ENCODE measurements at regions not wholly inside any gene's neighbourhood (a gene's known extent, or its start where the extent isn't known, plus 50 kb on each side); places are given as distances from the start of the nearest gene placed in this dataset.

GRCh38 chr18:24628326-24628725, 167.9 kb downstream of the HRH4 start:
- TF ChIP-seq GATA2 (IDR thresholded peaks at IDR 0.05; ENCODE audit: low read depth, low read length) (no peak), GATA3 (IDR thresholded peaks at IDR 0.05; ENCODE audit: low read depth, low read length) (no peak)

GRCh38 chr18:24629921-24630320, 169.5 kb downstream of the HRH4 start:
- TF ChIP-seq GATA2 (IDR thresholded peaks at IDR 0.05; ENCODE audit: low read depth, low read length): no peak
- no peak for TF ChIP-seq GATA3 (IDR thresholded peaks at IDR 0.05; ENCODE audit: low read depth, low read length)

GRCh38 chr18:24630346-24630880, 170.0 kb downstream of the HRH4 start:
- TF ChIP-seq GATA2 (IDR thresholded peaks at IDR 0.05; ENCODE audit: low read depth, low read length) (no peak), GATA3 (IDR thresholded peaks at IDR 0.05; ENCODE audit: low read depth, low read length) (no peak)

- no peak for TF ChIP-seq GATA2 (IDR thresholded peaks at IDR 0.05; ENCODE audit: low read depth, low read length)
- TF ChIP-seq GATA3 (IDR thresholded peaks at IDR 0.05; ENCODE audit: low read depth, low read length): no peak
Observed at GRCh38 chr18:24631243-24632025, 171.0 kb downstream of the HRH4 start.

GRCh38 chr18:24632158-24632988, 171.9 kb downstream of the HRH4 start:
- TF ChIP-seq GATA2 (IDR thresholded peaks at IDR 0.05; ENCODE audit: low read depth, low read length) (no peak), GATA3 (IDR thresholded peaks at IDR 0.05; ENCODE audit: low read depth, low read length) (no peak)

- no peak for TF ChIP-seq GATA3 (IDR thresholded peaks at IDR 0.05; ENCODE audit: low read depth, low read length)
- no peak for TF ChIP-seq GATA2 (IDR thresholded peaks at IDR 0.05; ENCODE audit: low read depth, low read length)
Observed at GRCh38 chr18:24633121-24633520, 172.7 kb downstream of the HRH4 start.

- TF ChIP-seq GATA3 (IDR thresholded peaks at IDR 0.05; ENCODE audit: low read depth, low read length): no peak
- TF ChIP-seq GATA2 (IDR thresholded peaks at IDR 0.05; ENCODE audit: low read depth, low read length): no peak
Observed at GRCh38 chr18:24649571-24649970, 189.1 kb downstream of the HRH4 start.

- TF ChIP-seq GATA3 (IDR thresholded peaks at IDR 0.05; ENCODE audit: low read depth, low read length) (no peak), GATA2 (IDR thresholded peaks at IDR 0.05; ENCODE audit: low read depth, low read length) (no peak)
Observed at GRCh38 chr18:24651434-24651833, 191.0 kb downstream of the HRH4 start.

GRCh38 chr18:24656050-24656449, 195.6 kb downstream of the HRH4 start:
- no peak for TF ChIP-seq GATA3 (IDR thresholded peaks at IDR 0.05; ENCODE audit: low read depth, low read length)
- TF ChIP-seq GATA2 (IDR thresholded peaks at IDR 0.05; ENCODE audit: low read depth, low read length): no peak

GRCh38 chr18:24656551-24657443, 196.4 kb downstream of the HRH4 start:
- TF ChIP-seq GATA2 (IDR thresholded peaks at IDR 0.05; ENCODE audit: low read depth, low read length) (no peak), GATA3 (IDR thresholded peaks at IDR 0.05; ENCODE audit: low read depth, low read length) (no peak)

GRCh38 chr18:24657444-24657842, 197.0 kb downstream of the HRH4 start:
- no peak for TF ChIP-seq GATA3 (IDR thresholded peaks at IDR 0.05; ENCODE audit: low read depth, low read length)
- TF ChIP-seq GATA2 (IDR thresholded peaks at IDR 0.05; ENCODE audit: low read depth, low read length): no peak

GRCh38 chr18:24658302-24658701, 197.9 kb downstream of the HRH4 start:
- TF ChIP-seq GATA3 (IDR thresholded peaks at IDR 0.05; ENCODE audit: low read depth, low read length) (no peak), GATA2 (IDR thresholded peaks at IDR 0.05; ENCODE audit: low read depth, low read length) (no peak)

- TF ChIP-seq GATA2 (IDR thresholded peaks at IDR 0.05; ENCODE audit: low read depth, low read length): no peak
- no peak for TF ChIP-seq GATA3 (IDR thresholded peaks at IDR 0.05; ENCODE audit: low read depth, low read length)
Observed at GRCh38 chr18:24659827-24660720, 199.6 kb downstream of the HRH4 start.
